ENCODE measurements at regions not wholly inside any gene's neighbourhood (a gene's known extent, or its start where the extent isn't known, plus 50 kb on each side); places are given as distances from the start of the nearest gene placed in this dataset.

DNA sequence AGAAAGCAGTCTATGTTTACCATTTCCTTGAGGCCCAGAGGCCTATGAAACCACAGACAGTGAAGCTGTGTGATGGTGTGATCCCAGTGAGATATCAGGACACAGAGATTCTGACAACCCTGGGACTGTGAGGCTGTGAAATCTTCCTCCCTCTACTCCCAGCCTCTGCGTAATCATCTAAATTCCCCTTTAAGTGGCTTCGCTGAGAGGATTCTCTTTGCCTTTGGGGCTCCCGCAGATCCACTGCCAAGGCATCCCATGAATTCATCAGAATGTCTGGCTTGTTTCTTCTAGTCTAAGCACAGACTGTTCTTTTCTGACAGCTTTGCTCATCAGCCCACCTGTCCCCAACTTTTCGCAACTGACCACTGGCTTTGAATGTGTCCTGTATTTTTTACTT is 901.2 kb upstream of the NR2F2 start:
- Mint-ChIP-seq H3K4me3 (no peak overlapping the region), H3K27ac (no peak overlapping the region), H3K4me1 (peaks cover 4% of the 10 kb centered on the region), H3K27me3 (peaks cover 2% of the 10 kb centered on the region), H3K36me3 (ENCODE audit: low read depth) (no peaks in the 10 kb centered on the region), H3K9me3 (peaks cover 17% of the 10 kb centered on the region)
- DNase-seq (no peak), ATAC-seq (no peak)

DNA sequence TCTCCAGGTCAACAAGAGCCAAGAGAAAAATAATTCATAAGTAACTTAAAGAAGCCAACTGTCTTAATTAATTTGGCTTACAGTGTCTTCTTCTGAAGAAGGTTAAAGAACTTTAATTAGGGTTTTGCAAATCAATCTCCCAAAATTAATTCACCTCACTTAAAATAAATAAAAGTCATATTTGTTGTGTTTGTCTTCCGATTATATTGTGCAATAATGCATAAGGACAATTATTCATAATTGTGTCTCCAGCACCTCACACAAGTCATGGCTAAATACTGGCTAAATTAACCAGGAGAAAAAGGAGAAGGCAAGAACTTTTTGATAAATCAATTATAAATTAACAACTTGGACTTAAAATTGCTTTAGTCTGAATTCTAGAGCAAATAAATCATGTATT is 899.0 kb upstream of the NR2F2 start:
- H3K36me3 Mint-ChIP-seq (ENCODE audit: low read depth): no peaks in the 10 kb centered on the region
- peaks cover 4% of the 10 kb centered on the region for H3K4me1 Mint-ChIP-seq
- no peak overlapping the region for H3K27ac Mint-ChIP-seq
- no peak for ATAC-seq
- peaks cover 18% of the 10 kb centered on the region for H3K9me3 Mint-ChIP-seq
- no peak overlapping the region for H3K4me3 Mint-ChIP-seq
- no peak for DNase-seq
- H3K27me3 Mint-ChIP-seq: peaks cover 7% of the 10 kb centered on the region

DNA sequence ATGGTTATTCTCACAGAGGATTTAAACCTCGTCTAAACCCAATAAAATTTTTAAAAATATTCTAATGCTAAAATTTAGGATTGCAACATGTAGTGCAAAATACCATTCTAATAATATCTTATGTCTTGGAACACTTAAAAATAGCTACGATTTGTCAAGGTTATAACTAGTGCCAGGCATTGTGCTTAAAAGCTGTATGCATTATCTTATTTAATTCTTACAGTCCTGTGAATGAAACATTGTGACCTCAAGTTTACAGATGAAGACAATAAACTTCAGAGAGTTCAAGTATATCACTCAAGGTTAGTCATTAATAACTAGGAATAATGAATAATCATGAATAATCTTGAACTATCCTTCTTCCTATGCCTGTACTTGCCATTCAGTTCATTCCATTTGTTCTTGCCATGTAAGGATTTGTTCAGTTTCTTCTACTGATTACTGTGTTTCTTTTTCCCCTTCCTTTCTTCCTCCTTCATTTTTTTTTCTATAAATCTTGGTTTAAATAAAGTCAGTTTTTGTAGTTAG is 897.6 kb upstream of the NR2F2 start:
- DNase-seq: no peak
- H3K4me1 Mint-ChIP-seq: peaks cover 4% of the 10 kb centered on the region
- peaks cover 9% of the 10 kb centered on the region for H3K9me3 Mint-ChIP-seq
- no peak overlapping the region for H3K4me3 Mint-ChIP-seq
- no peaks in the 10 kb centered on the region for H3K36me3 Mint-ChIP-seq (ENCODE audit: low read depth)
- H3K27me3 Mint-ChIP-seq: peaks cover 8% of the 10 kb centered on the region
- H3K27ac Mint-ChIP-seq: no peak overlapping the region
- no peak for ATAC-seq

DNA sequence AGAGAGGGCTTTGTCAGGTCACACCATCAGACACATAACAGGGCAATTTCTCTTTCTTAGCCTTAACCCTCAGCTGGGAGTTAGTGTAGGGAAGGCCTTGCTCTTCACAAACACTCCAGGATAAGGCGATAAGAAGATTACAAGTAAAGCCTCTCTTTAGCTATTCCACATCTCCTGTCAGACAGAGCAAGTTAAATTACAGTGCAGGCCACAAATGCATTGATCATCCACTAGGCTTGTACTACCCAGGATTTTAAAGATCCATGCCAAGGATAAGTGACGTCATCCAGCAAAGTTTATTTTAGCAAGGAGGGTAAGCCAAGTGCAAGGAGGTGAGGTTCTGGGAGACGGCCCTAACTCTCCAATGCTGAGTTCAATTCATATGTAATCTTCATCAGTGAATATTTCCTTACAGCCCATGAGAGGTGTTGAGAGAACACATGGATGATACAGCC is 890.6 kb upstream of the NR2F2 start:
- DNase-seq (no peak), ATAC-seq (no peak)
- H3K36me3 Mint-ChIP-seq (ENCODE audit: low read depth): no peaks in the 10 kb centered on the region
- no peak overlapping the region for H3K4me3 Mint-ChIP-seq
- H3K9me3 Mint-ChIP-seq: peaks cover 9% of the 10 kb centered on the region
- H3K27ac Mint-ChIP-seq: no peak overlapping the region
- peaks cover 8% of the 10 kb centered on the region for H3K27me3 Mint-ChIP-seq
- H3K4me1 Mint-ChIP-seq: no peaks in the 10 kb centered on the region

DNA sequence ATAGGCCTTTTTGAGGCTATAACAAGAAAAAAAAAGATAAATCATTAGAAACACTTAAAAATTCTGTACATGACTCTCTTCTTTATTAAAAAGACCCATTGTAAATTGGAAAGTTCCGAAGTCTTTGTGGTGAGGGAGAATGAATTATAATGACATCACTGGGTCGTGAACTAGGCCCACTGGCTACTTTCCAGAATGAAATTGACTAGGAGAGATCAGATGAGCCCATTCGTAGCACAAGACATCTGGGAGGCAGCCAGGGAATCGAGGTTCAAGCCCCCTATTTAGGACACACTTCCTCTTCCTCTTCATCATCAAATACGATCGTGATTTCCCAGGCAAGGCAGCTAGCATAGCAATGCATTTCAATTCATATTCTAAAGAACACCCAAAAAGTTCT is 889.8 kb upstream of the NR2F2 start:
- no peak for DNase-seq
- Mint-ChIP-seq H3K9me3 (peaks cover 9% of the 10 kb centered on the region), H3K27ac (no peak overlapping the region), H3K36me3 (ENCODE audit: low read depth) (no peaks in the 10 kb centered on the region), H3K4me1 (peaks cover 2% of the 10 kb centered on the region), H3K27me3 (peaks cover 8% of the 10 kb centered on the region), H3K4me3 (no peak overlapping the region)
- no peak for ATAC-seq

DNA sequence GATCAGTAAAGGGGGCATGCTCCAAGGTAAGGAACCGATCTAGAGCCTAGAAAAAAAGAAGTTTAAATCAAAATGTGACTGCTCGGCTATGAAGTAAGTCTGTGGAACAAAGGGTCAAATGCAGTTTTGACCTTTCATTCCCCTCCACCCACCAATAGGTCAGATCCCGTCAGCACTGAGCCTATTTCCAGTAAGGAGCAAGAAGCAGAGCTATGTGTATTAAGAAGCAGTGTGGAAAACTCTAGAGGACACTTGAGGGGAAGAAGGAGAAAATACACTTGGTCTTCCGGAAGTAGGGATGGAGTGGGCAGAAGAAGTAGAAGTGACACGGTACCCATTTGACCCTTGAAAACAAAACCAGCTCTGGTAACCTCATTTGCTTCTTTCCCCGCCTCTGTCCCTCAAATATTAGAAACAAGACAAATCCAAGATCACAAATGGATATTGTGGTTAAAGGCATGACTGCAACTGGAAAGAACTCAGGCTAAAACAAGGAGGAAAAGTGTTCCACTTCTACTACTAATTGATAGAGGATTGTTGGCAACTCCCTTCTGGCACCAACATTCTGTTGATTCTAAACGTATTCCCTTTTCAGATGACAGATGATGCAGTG is 888.3 kb upstream of the NR2F2 start:
- Mint-ChIP-seq H3K9me3 (peaks cover 10% of the 10 kb centered on the region), H3K27ac (no peak overlapping the region), H3K27me3 (peaks cover 3% of the 10 kb centered on the region), H3K4me1 (peaks cover 13% of the 10 kb centered on the region), H3K36me3 (ENCODE audit: low read depth) (no peaks in the 10 kb centered on the region), H3K4me3 (no peak overlapping the region)
- DNase-seq (no peak), ATAC-seq (no peak)

DNA sequence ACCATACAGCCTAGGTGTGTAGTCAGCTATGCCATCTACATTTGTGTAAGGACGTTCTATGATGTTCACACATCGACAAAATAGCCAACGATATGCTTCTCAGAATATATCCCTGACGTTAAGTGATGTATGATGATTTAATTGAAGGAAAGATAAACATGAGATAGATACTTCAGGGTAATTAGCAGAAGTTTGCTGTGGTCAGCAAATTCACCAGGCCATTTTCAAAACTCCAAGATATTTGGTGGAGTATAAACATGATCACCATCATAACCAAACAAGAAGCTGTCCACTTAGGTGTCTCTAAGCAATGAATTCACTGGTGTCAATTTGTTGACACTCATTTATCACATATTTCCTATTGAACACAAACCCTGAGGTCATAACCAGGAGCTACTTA is 885.6 kb upstream of the NR2F2 start:
- H3K27ac Mint-ChIP-seq: no peak overlapping the region
- no peak overlapping the region for H3K4me3 Mint-ChIP-seq
- DNase-seq: no peak
- no peak for ATAC-seq
- peaks cover 10% of the 10 kb centered on the region for H3K9me3 Mint-ChIP-seq
- H3K4me1 Mint-ChIP-seq: peaks cover 24% of the 10 kb centered on the region
- no peaks in the 10 kb centered on the region for H3K36me3 Mint-ChIP-seq (ENCODE audit: low read depth)
- no peaks in the 10 kb centered on the region for H3K27me3 Mint-ChIP-seq

DNA sequence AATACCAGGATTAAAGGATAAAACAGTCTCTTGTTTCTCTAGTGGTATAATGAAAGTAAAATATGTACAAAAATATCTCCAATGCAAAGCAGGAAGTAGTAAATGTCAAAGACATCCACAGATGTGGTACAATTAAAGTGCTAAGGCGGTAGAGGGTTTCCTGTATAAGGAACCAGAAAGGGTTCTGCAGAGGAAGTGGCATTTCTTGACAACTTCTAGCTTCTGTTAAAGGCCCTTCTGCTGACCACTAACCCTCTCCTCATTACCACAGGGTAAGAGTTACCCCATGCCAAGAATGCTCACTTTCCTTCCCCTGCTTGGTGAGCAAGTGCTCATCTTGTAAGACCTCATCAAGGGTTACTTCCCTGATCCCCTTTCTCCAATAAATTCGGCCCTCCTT is 883.6 kb upstream of the NR2F2 start:
- H3K4me3 Mint-ChIP-seq: peak overlapping the region; percentile 12
- DNase-seq: peak; percentile 3

DNA sequence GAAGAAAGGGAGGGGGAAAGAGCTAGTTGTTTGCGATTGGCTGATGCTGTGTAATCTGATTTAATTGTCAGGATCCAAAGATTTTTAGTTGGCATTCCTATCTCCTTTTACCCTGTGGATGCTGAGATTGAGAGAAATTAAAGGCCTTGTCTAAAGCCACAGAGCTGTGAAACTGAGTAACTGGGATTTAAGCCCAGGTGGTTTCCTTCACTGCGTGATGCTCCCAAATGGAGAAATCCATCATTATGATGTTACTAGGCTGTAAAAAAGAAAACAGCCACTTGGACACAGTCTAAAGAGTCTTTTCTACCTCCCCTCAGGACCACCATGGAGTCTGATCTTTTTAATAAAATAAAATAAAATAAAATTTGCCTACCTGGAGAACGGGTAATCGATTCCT is 883.0 kb upstream of the NR2F2 start:
- H3K9me3 Mint-ChIP-seq: peaks cover 10% of the 10 kb centered on the region
- no peaks in the 10 kb centered on the region for H3K36me3 Mint-ChIP-seq (ENCODE audit: low read depth)
- no peak for ATAC-seq
- DNase-seq: no peak
- H3K4me1 Mint-ChIP-seq: peaks cover 24% of the 10 kb centered on the region
- no peak overlapping the region for H3K4me3 Mint-ChIP-seq
- no peak overlapping the region for H3K27ac Mint-ChIP-seq
- peaks cover 7% of the 10 kb centered on the region for H3K27me3 Mint-ChIP-seq

More for the DNA sequence above, 883.6 kb upstream of the NR2F2 start:
- Mint-ChIP-seq H3K27me3 (peaks cover 7% of the 10 kb centered on the region), H3K27ac (peak overlapping the region; percentile 39), H3K36me3 (ENCODE audit: low read depth) (no peaks in the 10 kb centered on the region), H3K9me3 (peaks cover 10% of the 10 kb centered on the region), H3K4me1 (peaks cover 24% of the 10 kb centered on the region)
- ATAC-seq: peak; percentile 98

DNA sequence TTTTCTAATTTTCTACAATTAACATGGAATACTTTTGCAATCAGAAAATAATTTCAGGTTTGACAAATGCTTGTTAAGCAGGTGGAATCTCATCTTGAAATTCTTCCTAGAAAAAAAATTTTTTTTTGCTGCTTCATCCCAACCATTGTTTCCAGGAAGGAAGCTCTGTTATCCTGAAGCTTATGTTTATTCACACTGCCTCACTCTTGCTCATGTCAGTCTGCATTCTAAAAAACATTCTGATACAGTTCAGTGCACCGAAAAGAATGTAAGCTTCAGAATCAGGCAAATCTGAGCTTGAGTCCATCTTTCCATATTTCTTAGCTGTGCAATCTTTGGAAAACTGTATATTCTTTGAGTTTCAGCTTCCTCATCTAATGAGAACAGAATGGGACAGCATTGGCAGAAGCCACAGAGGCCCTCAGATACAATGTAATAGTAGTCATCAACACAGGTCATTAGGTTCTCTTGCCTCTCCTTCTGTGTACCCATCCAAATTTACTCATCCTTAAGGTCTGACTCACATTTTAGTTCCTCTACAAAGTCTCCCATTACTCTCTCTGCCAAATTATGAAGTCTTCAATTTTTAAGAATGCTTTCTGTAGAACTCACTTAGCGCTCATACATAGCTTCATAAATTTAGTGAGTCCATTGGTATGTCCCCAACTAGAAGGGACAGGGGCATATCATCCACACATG is 881.8 kb upstream of the NR2F2 start:
- peaks cover 24% of the 10 kb centered on the region for H3K4me1 Mint-ChIP-seq
- peaks cover 4% of the 10 kb centered on the region for H3K9me3 Mint-ChIP-seq
- H3K36me3 Mint-ChIP-seq (ENCODE audit: low read depth): no peaks in the 10 kb centered on the region
- no peak for DNase-seq
- ATAC-seq: no peak
- no peak overlapping the region for H3K4me3 Mint-ChIP-seq
- H3K27ac Mint-ChIP-seq: no peak overlapping the region
- peaks cover 7% of the 10 kb centered on the region for H3K27me3 Mint-ChIP-seq

DNA sequence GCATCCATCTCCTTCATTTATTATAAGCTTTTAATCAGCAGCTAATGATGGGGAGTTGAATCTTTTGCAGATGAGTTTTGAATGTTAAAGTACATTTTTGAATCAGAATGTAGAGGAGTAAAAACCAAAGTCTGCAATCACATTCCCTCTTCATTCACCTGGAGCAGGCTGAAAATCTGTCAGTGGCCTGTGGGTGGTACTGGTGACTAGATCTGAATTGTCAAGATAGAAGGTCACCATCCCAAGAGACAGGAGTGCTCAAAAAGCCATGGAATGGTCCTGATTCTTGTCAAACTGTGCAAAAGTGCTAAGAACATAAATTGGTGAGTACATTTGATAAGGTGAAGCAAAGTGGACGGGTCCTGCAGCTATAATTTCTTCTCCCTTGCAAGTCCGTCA is 881.3 kb upstream of the NR2F2 start:
- Mint-ChIP-seq H3K27me3 (peaks cover 11% of the 10 kb centered on the region), H3K4me3 (no peak overlapping the region), H3K4me1 (peaks cover 24% of the 10 kb centered on the region), H3K36me3 (ENCODE audit: low read depth) (no peaks in the 10 kb centered on the region), H3K9me3 (peaks cover 4% of the 10 kb centered on the region), H3K27ac (no peak overlapping the region)
- DNase-seq: no peak
- no peak for ATAC-seq

DNA sequence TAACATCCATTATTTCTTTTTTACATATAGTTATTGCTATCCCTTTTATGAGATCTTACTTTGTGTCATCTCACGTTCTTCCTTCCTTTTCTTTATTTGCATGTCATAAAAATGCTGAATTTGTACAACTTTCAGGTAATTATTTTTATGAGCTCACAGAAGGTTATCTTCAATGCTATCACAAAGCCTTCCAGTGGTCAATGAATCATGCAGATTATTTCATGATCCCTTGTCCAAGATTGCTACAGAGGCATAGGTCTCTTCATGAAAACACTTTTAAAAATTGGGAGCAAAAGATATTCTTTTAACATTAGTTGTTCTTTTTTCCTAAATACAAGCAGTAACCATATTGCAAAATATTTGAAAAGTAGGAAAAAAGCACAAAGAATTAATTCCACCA is 880.1 kb upstream of the NR2F2 start:
- H3K36me3 Mint-ChIP-seq (ENCODE audit: low read depth): no peaks in the 10 kb centered on the region
- H3K4me1 Mint-ChIP-seq: peaks cover 32% of the 10 kb centered on the region
- H3K27me3 Mint-ChIP-seq: peaks cover 15% of the 10 kb centered on the region
- ATAC-seq (no peak), DNase-seq (no peak)
- H3K9me3 Mint-ChIP-seq: peaks cover 4% of the 10 kb centered on the region
- no peak overlapping the region for H3K27ac Mint-ChIP-seq
- H3K4me3 Mint-ChIP-seq: no peak overlapping the region

DNA sequence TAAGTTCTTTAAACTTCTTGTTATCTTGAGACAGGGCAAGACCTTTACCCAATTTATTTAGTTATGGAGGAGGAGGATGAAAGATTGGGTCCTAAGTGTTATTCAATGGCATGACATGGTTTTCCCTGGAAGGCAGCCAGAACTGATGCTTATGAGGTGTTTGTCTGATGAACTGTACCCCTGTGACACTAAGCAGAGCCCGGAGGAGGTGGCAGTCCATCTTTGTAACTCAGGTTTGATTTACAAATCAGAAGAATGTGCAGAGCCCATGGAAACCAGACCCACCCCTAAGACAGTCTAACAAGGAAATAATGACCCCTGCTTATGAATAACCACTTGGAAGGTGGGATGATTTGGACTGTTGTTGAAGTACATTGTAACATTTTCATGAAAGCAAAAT is 878.6 kb upstream of the NR2F2 start:
- DNase-seq: no peak
- H3K36me3 Mint-ChIP-seq (ENCODE audit: low read depth): no peaks in the 10 kb centered on the region
- ATAC-seq: no peak
- peaks cover 15% of the 10 kb centered on the region for H3K27me3 Mint-ChIP-seq
- H3K4me3 Mint-ChIP-seq: no peak overlapping the region
- no peaks in the 10 kb centered on the region for H3K9me3 Mint-ChIP-seq
- H3K27ac Mint-ChIP-seq: no peak overlapping the region
- H3K4me1 Mint-ChIP-seq: peaks cover 32% of the 10 kb centered on the region

DNA sequence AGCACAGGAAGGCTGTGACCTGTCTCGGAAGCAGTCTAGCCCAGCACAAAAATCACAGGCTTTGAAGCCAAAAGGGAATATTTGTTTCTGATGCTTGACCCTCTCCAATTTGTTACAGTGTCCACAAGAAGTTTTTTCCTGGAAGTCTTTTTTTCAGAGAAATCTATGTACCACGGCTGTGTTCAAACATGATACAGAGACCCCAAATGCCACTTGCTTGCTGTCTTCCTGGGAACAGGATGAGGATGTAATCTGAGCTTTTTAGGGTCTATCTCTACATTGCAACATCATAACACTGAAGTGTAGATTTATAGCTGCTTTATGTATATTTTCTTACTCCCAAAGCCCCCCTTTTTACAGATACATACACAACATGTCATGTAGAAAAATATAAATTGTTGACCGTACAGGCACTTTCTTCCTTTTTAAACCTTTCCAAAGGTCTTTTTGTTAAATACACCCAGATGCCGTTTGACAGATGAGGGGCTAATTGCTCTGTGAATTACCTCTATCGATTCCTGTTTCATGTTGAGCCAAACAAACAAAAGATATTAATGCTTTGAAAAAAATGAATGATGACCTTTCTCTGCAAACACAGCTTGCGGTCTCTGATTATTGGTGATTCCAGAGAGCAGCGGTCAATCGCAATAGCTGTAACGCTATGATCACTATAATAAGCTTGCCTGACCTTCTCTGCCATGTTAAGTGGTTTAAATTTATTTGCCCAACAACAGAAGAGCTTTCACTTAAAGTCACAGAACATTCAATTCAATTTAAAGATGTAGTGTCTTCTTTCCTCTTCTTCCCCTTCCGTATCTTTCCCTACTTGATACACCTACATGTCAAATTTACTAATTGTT is 875.9 kb upstream of the NR2F2 start:
- Mint-ChIP-seq H3K36me3 (ENCODE audit: low read depth) (no peaks in the 10 kb centered on the region), H3K4me1 (peaks cover 19% of the 10 kb centered on the region), H3K9me3 (no peaks in the 10 kb centered on the region), H3K27me3 (peaks cover 15% of the 10 kb centered on the region), H3K4me3 (no peak overlapping the region), H3K27ac (no peak overlapping the region)
- ATAC-seq (no peak), DNase-seq (no peak)

DNA sequence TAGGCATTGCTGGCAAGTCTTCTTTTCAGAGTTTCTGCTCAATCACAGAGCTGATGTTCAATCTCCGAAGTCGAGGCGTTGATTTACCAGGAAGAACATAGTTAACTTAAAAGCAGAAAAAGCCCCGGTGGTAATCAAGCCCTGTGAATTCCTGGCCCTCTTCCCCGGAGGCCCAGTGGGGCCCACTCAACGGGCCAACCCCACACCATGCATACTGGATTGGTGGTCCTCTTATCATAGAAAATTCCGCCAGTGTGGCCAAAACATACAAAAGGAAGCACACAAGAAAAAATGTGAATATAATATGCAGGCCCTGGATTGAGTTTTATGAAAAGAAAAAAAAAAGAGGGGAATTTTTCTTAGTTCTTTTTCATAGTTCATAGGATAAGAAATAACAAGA is 873.0 kb upstream of the NR2F2 start:
- Mint-ChIP-seq H3K4me3 (no peak overlapping the region), H3K9me3 (no peaks in the 10 kb centered on the region), H3K4me1 (peaks cover 19% of the 10 kb centered on the region), H3K36me3 (ENCODE audit: low read depth) (no peaks in the 10 kb centered on the region), H3K27me3 (peaks cover 11% of the 10 kb centered on the region), H3K27ac (no peak overlapping the region)
- ATAC-seq (no peak), DNase-seq (no peak)

Data from activated naive CD8-positive, alpha-beta T cell treated with anti-CD3 and anti-CD28 coated beads, Interleukin-2, amount 50 U/mL, for 24 hours (primary cell).